PFSK-1 (cell line): ENCODE measurements at regions not wholly inside any gene's neighbourhood (a gene's known extent, or its start where the extent isn't known, plus 50 kb on each side); places are given as distances from the start of the nearest gene placed in this dataset.

Experiments used
- FOXP2 ChIP-seq: optimal IDR thresholded peaks from 2 replicates; pipeline ENCODE3; 2011; ENCODE audit warnings: borderline replicate concordance, control low read depth, inconsistent platforms; ENCODE audit not compliant: insufficient read depth; ENCODE audit errors: extremely low read length, extremely low read depth
- REST ChIP-seq, 2 experiments: IDR thresholded peaks; 2 replicates each; pipeline versions ENCODE4 v1.6.1 to v1.8.0; 2011 to 2012; ENCODE audit warnings: low read depth in 2 of 2, low read length in 2 of 2, control low read depth in 1 of 2, inconsistent platforms in 1 of 2, mild to moderate bottlenecking in 1 of 2, moderate library complexity in 1 of 2; ENCODE audit not compliant: insufficient read depth in 1 of 2
- TAF1 ChIP-seq: IDR thresholded peaks from 2 replicates; pipeline ENCODE4 v1.6.1; 2012; ENCODE audit warnings: low read length, control low read depth, borderline replicate concordance; ENCODE audit not compliant: insufficient read depth

- TF ChIP-seq TAF1 (no peak), REST (IDR thresholded peaks at IDR 0.05; ENCODE audit: insufficient read depth in 1 of 2, low read depth in 2 of 2, low read length in 2 of 2) (no peak), FOXP2 (no peak)
These were observed 184.4 kb upstream of the KCNK2 start for GRCh38 chr1:214898161-214898560.
